OCI-LY7 (cell line): ENCODE measurements at regions not wholly inside any gene's neighbourhood (a gene's known extent, or its start where the extent isn't known, plus 50 kb on each side); places are given as distances from the start of the nearest gene placed in this dataset.

Source experiments
- BruUV-seq: library from RNA; stranded (reverse); fragments of 400-500 nt; replicated peaks from 2 replicates; lab custom pipeline; 2021; lab: Mats Ljungman, UMichigan
- CTCF ChIA-PET: fragments of 300-600 bp; sonication (Branson Sonifier 250); formaldehyde crosslinking; loops from one replicate; lab custom pipeline; 2022; ENCODE audit warnings: antibody characterized with exemption; ENCODE audit not compliant: unreplicated experiment; lab: Charles Lee
- POLR2A ChIA-PET: fragments of 300-600 bp; sonication (Branson Sonifier 250); formaldehyde crosslinking; loops from one replicate; lab custom pipeline; 2022; ENCODE audit warnings: antibody characterized with exemption; lab: Charles Lee
- DNase-seq: peaks from one replicate; pipeline ENCODE4 v3.0.0-alpha.2; 2015; ENCODE audit warnings: low spot score
- H2AFZ ChIP-seq: fragments of 200-600 bp; sonication (generic), shearing (Covaris generic); 2 replicates; pipeline ENCODE4 v1.6.1; 2014; ENCODE audit warnings: mild to moderate bottlenecking, antibody characterized with exemption, low read length, moderate library complexity
- H3K27ac ChIP-seq: fragments of 200-600 bp; sonication (generic); 2 replicates; pipeline ENCODE4 v1.5.1; 2014; ENCODE audit warnings: mixed run types, low read depth, mild to moderate bottlenecking, moderate library complexity, low read length, inconsistent platforms; ENCODE audit not compliant: poor library complexity, severe bottlenecking
- H3K36me3 ChIP-seq: fragments of 200-600 bp; sonication (generic); 2 replicates; pipeline ENCODE4 v1.6.1; 2014; ENCODE audit warnings: mild to moderate bottlenecking, antibody characterized with exemption, low read length, moderate library complexity, mixed read lengths; ENCODE audit not compliant: insufficient read depth
- H3K4me1 ChIP-seq: fragments of 200-600 bp; sonication (generic); 2 replicates; pipeline ENCODE4 v1.5.1; 2014; ENCODE audit warnings: mild to moderate bottlenecking, low read length; ENCODE audit not compliant: insufficient read depth, poor library complexity, severe bottlenecking
- H3K4me2 ChIP-seq: fragments of 200-600 bp; sonication (generic); 2 replicates; pipeline ENCODE4 v1.6.1; 2014; ENCODE audit warnings: mild to moderate bottlenecking, low read length
- H3K4me3 ChIP-seq: fragments of 200-600 bp; sonication (generic); 2 replicates; pipeline ENCODE4 v1.5.1; 2014; ENCODE audit warnings: mild to moderate bottlenecking, low read depth, low read length; ENCODE audit not compliant: poor library complexity, severe bottlenecking
- H3K79me2 ChIP-seq: fragments of 200-600 bp; sonication (generic); 2 replicates; pipeline ENCODE4 v1.6.1; 2016; ENCODE audit warnings: low read depth, mild to moderate bottlenecking, low read length, moderate library complexity, mixed read lengths; ENCODE audit not compliant: insufficient read depth
- H3K9me2 ChIP-seq: fragments of 200-600 bp; sonication (generic); 2 replicates; pipeline ENCODE4 v1.6.1; 2016; ENCODE audit warnings: mild to moderate bottlenecking, low read length, mixed read lengths; ENCODE audit not compliant: insufficient read depth
- H3K9me3 ChIP-seq: fragments of 200-600 bp; sonication (generic); 2 replicates; pipeline ENCODE4 v1.6.1; 2014; ENCODE audit warnings: mild to moderate bottlenecking, mixed run types, low read length, mixed read lengths
- H4K20me1 ChIP-seq: fragments of 200-600 bp; sonication (generic); 2 replicates; pipeline ENCODE4 v1.6.1; 2014; ENCODE audit warnings: mild to moderate bottlenecking, antibody characterized with exemption, low read length, moderate library complexity, mixed read lengths; ENCODE audit not compliant: insufficient read depth
- EZH2phosphoT487 ChIP-seq: fragments of 200-600 bp; sonication (generic); IDR thresholded peaks from 2 replicates; pipeline ENCODE4 v1.6.1; 2018; ENCODE audit warnings: low read depth, borderline replicate concordance, mild to moderate bottlenecking, mixed run types, antibody characterized with exemption, low read length, moderate library complexity, mixed read lengths
- intact Hi-C: fragments of 100-400 bp; cut with micrococcal nuclease; formaldehyde crosslinking; loops from one replicate; pipeline ENCODE4 v1.10.0; 2022; ENCODE audit not compliant: unreplicated experiment
- TF ChIP-seq, protein P1 (sequence below): fragments of 200-600 bp; sonication (generic); conservative IDR thresholded peaks from 2 replicates; pipeline ENCODE4 v1.5.1; 2014; ENCODE audit warnings: mild to moderate bottlenecking, antibody characterized with exemption, low read length, moderate library complexity, mixed read lengths

- BruUV-seq: no TSS peak
- no peak for DNase-seq
- H3K79me2 ChIP-seq: no peaks in the 10 kb centered on the region
- TF ChIP-seq EZH2phosphoT487: no peak
- TF ChIP-seq, protein P1, sequence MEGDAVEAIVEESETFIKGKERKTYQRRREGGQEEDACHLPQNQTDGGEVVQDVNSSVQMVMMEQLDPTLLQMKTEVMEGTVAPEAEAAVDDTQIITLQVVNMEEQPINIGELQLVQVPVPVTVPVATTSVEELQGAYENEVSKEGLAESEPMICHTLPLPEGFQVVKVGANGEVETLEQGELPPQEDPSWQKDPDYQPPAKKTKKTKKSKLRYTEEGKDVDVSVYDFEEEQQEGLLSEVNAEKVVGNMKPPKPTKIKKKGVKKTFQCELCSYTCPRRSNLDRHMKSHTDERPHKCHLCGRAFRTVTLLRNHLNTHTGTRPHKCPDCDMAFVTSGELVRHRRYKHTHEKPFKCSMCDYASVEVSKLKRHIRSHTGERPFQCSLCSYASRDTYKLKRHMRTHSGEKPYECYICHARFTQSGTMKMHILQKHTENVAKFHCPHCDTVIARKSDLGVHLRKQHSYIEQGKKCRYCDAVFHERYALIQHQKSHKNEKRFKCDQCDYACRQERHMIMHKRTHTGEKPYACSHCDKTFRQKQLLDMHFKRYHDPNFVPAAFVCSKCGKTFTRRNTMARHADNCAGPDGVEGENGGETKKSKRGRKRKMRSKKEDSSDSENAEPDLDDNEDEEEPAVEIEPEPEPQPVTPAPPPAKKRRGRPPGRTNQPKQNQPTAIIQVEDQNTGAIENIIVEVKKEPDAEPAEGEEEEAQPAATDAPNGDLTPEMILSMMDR: no peak
- no peaks in the 10 kb centered on the region for H3K9me2 ChIP-seq
- no peak overlapping the region for H3K4me2 ChIP-seq
- H3K9me3 ChIP-seq: no peaks in the 10 kb centered on the region
- no peak overlapping the region for H3K4me3 ChIP-seq
- ChIA-PET CTCF (no interaction called here), POLR2A (no interaction called here)
- no peaks in the 10 kb centered on the region for H3K36me3 ChIP-seq
- intact Hi-C loops: no loop called here
- H3K4me1 ChIP-seq: no peaks in the 10 kb centered on the region
- H3K27ac ChIP-seq: no peak overlapping the region
- no peaks in the 10 kb centered on the region for H4K20me1 ChIP-seq
- no peak overlapping the region for H2AFZ ChIP-seq
Observed at GRCh38 chr18:66109981-66110380, 359.2 kb downstream of the CDH7 start.

GRCh38 chr18:66107546-66107945 is 356.7 kb downstream of the CDH7 start:
- intact Hi-C loops: no loop called here
- Histone ChIP-seq H3K4me2 (no peak overlapping the region), H3K4me1 (no peaks in the 10 kb centered on the region), H3K9me3 (no peaks in the 10 kb centered on the region), H4K20me1 (no peaks in the 10 kb centered on the region), H3K79me2 (no peaks in the 10 kb centered on the region), H3K4me3 (no peak overlapping the region), H3K36me3 (no peaks in the 10 kb centered on the region), H3K27ac (no peak overlapping the region), H3K9me2 (no peaks in the 10 kb centered on the region), H2AFZ (no peak overlapping the region)
- no TSS peak for BruUV-seq
- no peak for DNase-seq
- CTCF ChIA-PET: no interaction called here
- POLR2A ChIA-PET: no interaction called here
- no peak for TF ChIP-seq EZH2phosphoT487
- TF ChIP-seq, protein P1: no peak

DNA sequence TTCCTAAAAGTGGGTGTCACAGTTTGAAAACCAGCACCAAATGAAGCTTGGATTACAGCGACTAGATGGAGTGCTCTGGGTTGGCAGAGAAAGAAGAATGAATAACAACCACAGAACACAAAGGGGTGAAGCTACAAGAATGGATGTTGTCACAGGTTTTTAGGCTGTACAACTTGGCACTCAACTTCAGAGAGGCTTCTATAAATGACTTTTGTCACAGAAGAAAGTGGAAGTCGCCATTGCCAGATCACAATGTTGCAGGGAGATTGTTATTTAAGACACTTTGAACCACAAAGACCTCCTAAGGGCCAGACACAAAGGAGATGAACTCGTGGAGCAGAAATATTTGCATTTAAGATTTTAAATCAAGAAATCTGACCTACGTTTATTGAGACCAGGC is 354.2 kb downstream of the CDH7 start:
- no peak overlapping the region for H2AFZ ChIP-seq
- no peaks in the 10 kb centered on the region for H3K36me3 ChIP-seq
- no peak overlapping the region for H3K4me3 ChIP-seq
- H3K4me2 ChIP-seq: no peak overlapping the region
- H3K27ac ChIP-seq: no peak overlapping the region
- POLR2A ChIA-PET: no interaction called here
- BruUV-seq: no TSS peak
- no peaks in the 10 kb centered on the region for H3K9me2 ChIP-seq
- CTCF ChIA-PET: no interaction called here
- H4K20me1 ChIP-seq: no peaks in the 10 kb centered on the region
- no peak for TF ChIP-seq EZH2phosphoT487
- TF ChIP-seq, protein P1: no peak
- no peaks in the 10 kb centered on the region for H3K4me1 ChIP-seq
- H3K9me3 ChIP-seq: no peaks in the 10 kb centered on the region
- no peak for DNase-seq
- intact Hi-C loops: no loop called here
- H3K79me2 ChIP-seq: no peaks in the 10 kb centered on the region
